Suprapubic skin (tissue), 3 donors: ENCODE measurements at regions not wholly inside any gene's neighbourhood (a gene's known extent, or its start where the extent isn't known, plus 50 kb on each side); places are given as distances from the start of the nearest gene placed in this dataset.

Experiments used
- POLR2A ChIP-seq, 2 donors: fragments of 450-650 bp; IDR thresholded peaks; one replicate each; pipeline ENCODE4 v1.6.1; 2017; ENCODE audit warnings: antibody characterized with exemption in 2 of 2, mild to moderate bottlenecking in 2 of 2, moderate library complexity in 2 of 2
- TF ChIP-seq, protein P1 (sequence below), 2 donors: fragments of 200-600 bp in 1 of 2; fragments of 450-650 bp in 1 of 2; sonication (generic) in 1 of 2; IDR thresholded peaks; one replicate each; pipeline ENCODE4 v1.5.1; 2016 to 2019; ENCODE audit warnings: antibody characterized with exemption in 2 of 2, mild to moderate bottlenecking in 1 of 2, moderate library complexity in 1 of 2

- TF ChIP-seq, protein P1, sequence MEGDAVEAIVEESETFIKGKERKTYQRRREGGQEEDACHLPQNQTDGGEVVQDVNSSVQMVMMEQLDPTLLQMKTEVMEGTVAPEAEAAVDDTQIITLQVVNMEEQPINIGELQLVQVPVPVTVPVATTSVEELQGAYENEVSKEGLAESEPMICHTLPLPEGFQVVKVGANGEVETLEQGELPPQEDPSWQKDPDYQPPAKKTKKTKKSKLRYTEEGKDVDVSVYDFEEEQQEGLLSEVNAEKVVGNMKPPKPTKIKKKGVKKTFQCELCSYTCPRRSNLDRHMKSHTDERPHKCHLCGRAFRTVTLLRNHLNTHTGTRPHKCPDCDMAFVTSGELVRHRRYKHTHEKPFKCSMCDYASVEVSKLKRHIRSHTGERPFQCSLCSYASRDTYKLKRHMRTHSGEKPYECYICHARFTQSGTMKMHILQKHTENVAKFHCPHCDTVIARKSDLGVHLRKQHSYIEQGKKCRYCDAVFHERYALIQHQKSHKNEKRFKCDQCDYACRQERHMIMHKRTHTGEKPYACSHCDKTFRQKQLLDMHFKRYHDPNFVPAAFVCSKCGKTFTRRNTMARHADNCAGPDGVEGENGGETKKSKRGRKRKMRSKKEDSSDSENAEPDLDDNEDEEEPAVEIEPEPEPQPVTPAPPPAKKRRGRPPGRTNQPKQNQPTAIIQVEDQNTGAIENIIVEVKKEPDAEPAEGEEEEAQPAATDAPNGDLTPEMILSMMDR (IDR thresholded peaks at IDR 0.05): no peak
- TF ChIP-seq POLR2A (IDR thresholded peaks at IDR 0.05): no peak
These were observed 458.5 kb downstream of the MAT2B start for GRCh38 chr5:163963881-163964280.
